Omental fat pad (tissue), 3 donors: ENCODE measurements at regions not wholly inside any gene's neighbourhood (a gene's known extent, or its start where the extent isn't known, plus 50 kb on each side); places are given as distances from the start of the nearest gene placed in this dataset.
"Not testable (repeated sequence)": the region's sequence is repeated elsewhere in the genome, so short reads cannot be mapped to it uniquely, and the experiment has no call there.

ENCODE experiments used
- ATAC-seq: fragments of 150-250 bp; one replicate; pipeline ENCODE4 v1.9.1; 2016; ENCODE audit warnings: mild to moderate bottlenecking, moderate library complexity; ENCODE audit not compliant: low FRiP score
- DNase-seq: peaks from one replicate; pipeline ENCODE4 v3.0.0-alpha.2; 2019; ENCODE audit warnings: low spot score
- TF ChIP-seq, protein P1 (sequence below), 3 donors: fragments of 450-650 bp; IDR thresholded peaks; one replicate each; pipeline ENCODE4 v1.5.1; 2016 to 2017; ENCODE audit warnings: antibody characterized with exemption in 3 of 3, mild to moderate bottlenecking in 3 of 3, moderate library complexity in 2 of 3

DNA sequence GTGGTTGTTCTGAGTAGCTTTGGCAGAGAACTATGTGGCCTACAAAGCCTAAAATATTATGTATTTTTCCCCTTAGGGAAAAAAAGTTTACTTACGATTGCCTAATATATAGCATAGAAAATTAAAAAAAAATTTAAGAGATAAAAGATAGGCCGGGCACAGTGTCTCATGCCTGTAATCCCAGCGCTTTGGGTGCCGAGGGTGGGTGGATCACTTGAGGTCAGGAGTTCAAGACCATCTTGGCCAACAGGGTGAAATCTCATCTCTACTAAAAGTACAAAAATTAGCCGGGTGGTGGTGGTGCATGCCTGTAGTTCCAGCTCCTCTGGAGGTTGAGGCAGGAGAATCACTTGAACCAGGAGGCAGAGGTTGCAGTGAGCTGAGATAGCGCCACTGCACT is 439.2 kb upstream of the KLF6 start:
- TF ChIP-seq, protein P1, sequence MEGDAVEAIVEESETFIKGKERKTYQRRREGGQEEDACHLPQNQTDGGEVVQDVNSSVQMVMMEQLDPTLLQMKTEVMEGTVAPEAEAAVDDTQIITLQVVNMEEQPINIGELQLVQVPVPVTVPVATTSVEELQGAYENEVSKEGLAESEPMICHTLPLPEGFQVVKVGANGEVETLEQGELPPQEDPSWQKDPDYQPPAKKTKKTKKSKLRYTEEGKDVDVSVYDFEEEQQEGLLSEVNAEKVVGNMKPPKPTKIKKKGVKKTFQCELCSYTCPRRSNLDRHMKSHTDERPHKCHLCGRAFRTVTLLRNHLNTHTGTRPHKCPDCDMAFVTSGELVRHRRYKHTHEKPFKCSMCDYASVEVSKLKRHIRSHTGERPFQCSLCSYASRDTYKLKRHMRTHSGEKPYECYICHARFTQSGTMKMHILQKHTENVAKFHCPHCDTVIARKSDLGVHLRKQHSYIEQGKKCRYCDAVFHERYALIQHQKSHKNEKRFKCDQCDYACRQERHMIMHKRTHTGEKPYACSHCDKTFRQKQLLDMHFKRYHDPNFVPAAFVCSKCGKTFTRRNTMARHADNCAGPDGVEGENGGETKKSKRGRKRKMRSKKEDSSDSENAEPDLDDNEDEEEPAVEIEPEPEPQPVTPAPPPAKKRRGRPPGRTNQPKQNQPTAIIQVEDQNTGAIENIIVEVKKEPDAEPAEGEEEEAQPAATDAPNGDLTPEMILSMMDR (IDR thresholded peaks at IDR 0.05): no peak
- DNase-seq: no peak
- no peak for ATAC-seq

DNA sequence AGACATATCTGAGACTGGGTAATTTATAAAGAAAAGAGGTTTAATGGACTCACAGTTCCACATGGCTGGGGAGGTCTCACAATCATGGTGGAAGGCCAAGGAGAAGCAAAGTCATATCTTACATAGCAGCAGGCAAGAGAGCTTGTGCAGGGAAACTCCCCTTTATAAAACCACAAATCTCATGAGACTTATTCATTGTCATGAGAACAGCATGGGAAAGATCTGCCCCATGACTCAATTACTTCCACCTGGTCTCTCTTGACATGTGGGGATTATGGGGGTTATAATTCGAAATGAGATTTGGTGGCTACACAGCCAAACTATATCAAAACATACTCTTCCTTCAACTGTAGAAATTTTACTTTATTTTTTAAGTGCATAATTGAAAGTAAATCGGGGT is 436.3 kb upstream of the KLF6 start:
- ATAC-seq, DNase-seq: not testable (repeated sequence)

DNA sequence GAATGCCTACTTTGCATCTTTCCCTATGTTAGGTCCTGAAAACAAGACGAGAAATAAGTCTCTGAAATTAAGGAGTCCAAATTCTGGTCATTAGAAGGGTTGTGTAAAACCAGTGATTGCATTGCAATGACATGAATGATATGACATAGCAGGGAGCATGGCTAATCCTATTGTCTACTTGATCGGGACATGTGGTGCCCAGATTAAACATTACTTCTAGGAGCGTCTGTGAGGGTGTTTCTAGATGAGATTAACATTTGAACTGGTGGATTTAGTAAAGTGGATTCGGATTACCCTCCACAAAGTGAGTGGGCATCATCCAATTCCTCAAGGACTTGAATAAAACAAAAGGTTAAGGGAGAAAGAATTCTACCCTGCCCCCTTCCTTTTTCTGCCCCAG is 434.9 kb upstream of the KLF6 start:
- DNase-seq: no peak
- no peak for ATAC-seq
- TF ChIP-seq, protein P1 (IDR thresholded peaks at IDR 0.05): no peak

DNA sequence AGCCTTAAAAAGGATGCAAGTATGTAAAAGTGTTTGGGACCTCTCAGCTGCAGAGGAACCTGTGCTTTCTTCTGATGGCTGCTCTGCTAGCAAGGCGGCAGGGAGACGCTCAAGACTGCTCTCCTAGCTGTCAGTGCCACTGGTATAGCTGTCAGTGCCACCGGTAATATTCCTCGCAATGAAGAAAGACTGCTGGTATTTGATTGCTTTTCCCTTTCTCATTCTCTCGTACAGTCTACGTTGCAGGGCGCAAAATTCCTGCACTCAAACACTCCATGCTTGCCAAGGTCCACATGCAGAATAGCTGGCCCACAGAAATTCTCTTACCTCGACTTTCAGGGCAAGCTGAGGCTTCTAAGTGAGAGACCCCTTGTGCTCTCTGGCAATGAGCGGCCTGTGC is 432.6 kb upstream of the KLF6 start:
- no peak for DNase-seq
- TF ChIP-seq, protein P1 (IDR thresholded peaks at IDR 0.05): no peak
- no peak for ATAC-seq

DNA sequence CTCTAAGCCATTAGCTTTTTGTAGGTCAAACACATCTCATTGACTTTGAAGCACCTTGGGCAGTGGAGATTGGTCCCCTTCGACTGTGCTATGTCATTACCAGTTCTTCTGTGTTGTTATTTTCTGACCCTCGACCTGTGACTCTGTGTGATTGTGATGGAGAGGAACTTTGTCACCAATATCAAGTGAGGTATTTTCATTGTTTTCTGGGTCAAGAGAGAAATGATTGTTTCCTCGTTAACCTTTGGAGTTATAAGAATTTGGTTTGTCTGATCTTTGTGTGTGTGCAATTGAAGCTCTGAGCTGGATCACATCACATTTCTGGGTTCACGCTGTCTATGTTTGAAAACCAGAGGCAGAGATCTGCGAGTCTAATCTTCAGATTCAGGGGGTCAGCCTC is 432.2 kb upstream of the KLF6 start:
- ATAC-seq: no peak
- DNase-seq: no peak
- TF ChIP-seq, protein P1 (IDR thresholded peaks at IDR 0.05): no peak

DNA sequence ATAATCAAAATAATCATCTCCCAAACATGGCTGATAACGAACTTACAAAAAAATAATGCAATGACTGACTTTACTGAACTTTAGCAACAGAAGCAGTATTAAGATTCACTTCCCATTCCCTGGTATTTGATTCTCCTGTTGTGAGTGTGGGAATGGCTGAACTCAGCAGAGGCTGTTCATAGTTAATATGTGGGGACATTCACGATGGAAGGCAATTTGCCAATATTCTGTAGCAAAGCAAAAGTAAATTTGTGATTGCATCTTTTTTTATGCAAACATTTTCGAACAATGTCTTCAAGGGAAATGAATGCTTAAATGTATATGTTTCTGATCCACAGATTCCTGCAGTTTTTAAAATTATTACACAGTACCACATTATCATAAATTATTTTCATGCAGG is 431.7 kb upstream of the KLF6 start:
- no peak for DNase-seq
- ATAC-seq: no peak
- TF ChIP-seq, protein P1 (IDR thresholded peaks at IDR 0.05): no peak

DNA sequence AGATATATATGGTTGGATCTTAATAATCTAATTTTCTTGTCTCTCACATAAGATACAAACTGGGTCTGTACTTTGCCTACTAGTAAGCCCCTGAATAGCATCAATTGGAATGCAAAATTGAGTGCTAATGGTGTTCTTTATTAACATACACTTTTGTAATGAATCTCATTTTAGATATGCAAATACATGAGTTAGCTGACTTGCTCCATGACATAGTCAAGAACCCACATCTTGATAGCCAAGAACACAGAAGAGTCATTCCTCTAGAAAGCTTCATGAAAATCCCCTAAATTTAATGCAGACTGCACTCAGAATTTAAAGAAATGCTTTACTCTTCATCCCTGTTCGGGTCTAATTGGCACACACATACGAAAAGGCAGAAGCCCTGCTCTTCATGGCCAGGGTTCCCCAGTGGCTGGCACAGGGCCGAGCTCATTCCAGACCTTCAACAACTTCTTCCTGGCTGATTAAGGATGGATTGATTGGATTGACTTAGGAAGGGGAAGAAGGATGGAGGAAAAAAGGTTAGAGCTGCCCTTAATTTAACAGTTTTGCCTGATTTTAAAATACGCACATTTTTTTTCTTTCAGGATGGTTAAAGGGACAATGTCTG is 431.1 kb upstream of the KLF6 start:
- TF ChIP-seq, protein P1 (IDR thresholded peaks at IDR 0.05): no peak
- ATAC-seq: no peak
- DNase-seq: no peak

DNA sequence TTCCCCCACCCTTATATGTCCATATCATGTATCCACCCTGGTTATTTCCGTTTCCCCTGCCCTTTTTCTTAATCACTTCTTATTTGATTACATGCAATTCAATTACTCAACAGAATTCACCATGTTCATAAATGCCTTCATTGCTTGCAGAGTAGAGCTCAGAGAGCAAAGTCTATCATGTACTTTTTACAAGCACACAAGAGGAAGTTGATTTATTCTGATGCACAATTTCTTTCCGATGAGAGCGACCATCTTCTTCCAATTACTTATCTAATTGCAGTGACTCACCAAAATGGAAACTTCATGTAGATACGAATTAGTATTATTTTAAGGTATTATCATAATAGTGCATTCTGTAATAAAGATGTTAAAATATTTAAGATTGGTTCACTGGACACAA is 430.5 kb upstream of the KLF6 start:
- DNase-seq (no peak), ATAC-seq (no peak)
- TF ChIP-seq, protein P1 (IDR thresholded peaks at IDR 0.05): no peak
